GM12873 (cell line): ENCODE measurements at regions not wholly inside any gene's neighbourhood (a gene's known extent, or its start where the extent isn't known, plus 50 kb on each side); places are given as distances from the start of the nearest gene placed in this dataset.

Source experiments
- CTCF ChIP-seq: IDR thresholded peaks from 2 replicates; pipeline ENCODE4 v1.5.1; 2012; ENCODE audit warnings: low read depth, mild to moderate bottlenecking, moderate library complexity, low read length, control low read depth; ENCODE audit not compliant: insufficient read depth; ENCODE audit errors: missing control alignments

GRCh38 chr10:128714644-128715415 lies 588.6 kb upstream of the MKI67 start:
- no peak for TF ChIP-seq CTCF

- TF ChIP-seq CTCF: no peak
These were observed 590.0 kb upstream of the MKI67 start for GRCh38 chr10:128716181-128716580.

GRCh38 chr10:128721963-128722445 lies 595.8 kb upstream of the MKI67 start:
- TF ChIP-seq CTCF: no peak

- TF ChIP-seq CTCF: no peak
These were observed 596.7 kb upstream of the MKI67 start for GRCh38 chr10:128722947-128723346.

GRCh38 chr10:128723631-128724205 lies 597.5 kb upstream of the MKI67 start:
- no peak for TF ChIP-seq CTCF

GRCh38 chr10:128725531-128725930 lies 599.3 kb upstream of the MKI67 start:
- TF ChIP-seq CTCF: no peak

GRCh38 chr10:128727114-128727513 lies 600.9 kb upstream of the MKI67 start:
- TF ChIP-seq CTCF: no peak
